GM12878 (cell line): ENCODE measurements at regions not wholly inside any gene's neighbourhood (a gene's known extent, or its start where the extent isn't known, plus 50 kb on each side); places are given as distances from the start of the nearest gene placed in this dataset.

Experiments
- ATAC-seq: fragments of 200-7000 bp; cut with Tn5 transposase; 3 replicates; pipeline ENCODE4 v1.9.1; 2020; ENCODE audit warnings: mild to moderate bottlenecking, moderate library complexity
- BruUV-seq: library from RNA; stranded (reverse); fragments of 400-500 nt; replicated peaks from 2 replicates; lab custom pipeline; 2021; lab: Mats Ljungman, UMichigan
- CTCF ChIA-PET: fragments of 300-600 bp; sonication (Branson Sonifier 250); formaldehyde crosslinking; extraction: SDS; loops from one replicate; lab custom pipeline; 2021; ENCODE audit warnings: inconsistent platforms; lab: Yijun Ruan, JAX
- POLR2A ChIA-PET: fragments of 350-600 bp; formaldehyde crosslinking; extraction: SDS; loops from one replicate; lab custom pipeline; 2021; ENCODE audit warnings: inconsistent platforms; lab: Charles Lee
- RAD21 ChIA-PET: fragments of 300-600 bp; sonication (Branson Sonifier 250); formaldehyde crosslinking; loops from one replicate; lab custom pipeline; 2023; ENCODE audit warnings: antibody characterized with exemption; ENCODE audit not compliant: unreplicated experiment; lab: Charles Lee
- SMC1A ChIA-PET: fragments of 300-600 bp; sonication (Branson Sonifier 250); formaldehyde crosslinking; loops from one replicate; lab custom pipeline; 2023; ENCODE audit not compliant: unreplicated experiment, uncharacterized antibody; lab: Charles Lee
- DNase-seq: peaks from one replicate; pipeline ENCODE4 v3.0.0-alpha.2; 2011; ENCODE audit warnings: low read depth, low spot score
- FAIRE-seq: peaks from 3 replicates; lab custom pipeline; 2011; peaks lifted over from hg19 to GRCh38; lab: Jason Lieb, UNC
- H2AFZ ChIP-seq: 2 replicates; pipeline ENCODE4 v1.6.0; 2011; ENCODE audit warnings: low read depth, low read length, control low read depth; ENCODE audit not compliant: control insufficient read depth
- H3K27ac ChIP-seq: 2 replicates; pipeline ENCODE4 v1.5.1; 2011; ENCODE audit warnings: control low read depth; ENCODE audit not compliant: control insufficient read depth, insufficient read depth
- H3K27me3 ChIP-seq, 2 experiments: replicated peaks in 1 of 2; 2 replicates each; pipeline versions ENCODE4 v1.6.0 to v1.6.1; 2011; ENCODE audit warnings: low read length in 1 of 2; ENCODE audit not compliant: control insufficient read depth in 2 of 2, insufficient read depth in 2 of 2
- H3K36me3 ChIP-seq, 2 experiments: 2 replicates each; pipeline ENCODE4 v1.5.1; 2011; ENCODE audit warnings: low read length in 1 of 2; ENCODE audit not compliant: control insufficient read depth in 2 of 2, insufficient read depth in 2 of 2
- H3K4me1 ChIP-seq: 2 replicates; pipeline ENCODE4 v1.6.1; 2011; ENCODE audit warnings: mild to moderate bottlenecking, low read length, moderate library complexity, mixed read lengths; ENCODE audit not compliant: control insufficient read depth, insufficient read depth
- H3K4me2 ChIP-seq: 2 replicates; pipeline ENCODE4 v1.6.0; 2011; ENCODE audit warnings: control low read depth; ENCODE audit not compliant: control insufficient read depth, insufficient read depth
- H3K4me3 ChIP-seq: fragments of 200-600 bp; sonication (generic); 2 replicates; pipeline ENCODE4 v1.5.1; 2016
- H3K79me2 ChIP-seq: 2 replicates; pipeline ENCODE4 v1.6.0; 2011; ENCODE audit warnings: low read length; ENCODE audit not compliant: control insufficient read depth, insufficient read depth
- H3K9ac ChIP-seq: 2 replicates; pipeline ENCODE4 v1.8.0; 2011; ENCODE audit warnings: low read length, control low read depth, mixed read lengths; ENCODE audit not compliant: control insufficient read depth, insufficient read depth
- H3K9me3 ChIP-seq: replicated peaks from 3 replicates; pipeline ENCODE4 v1.5.1; 2011; ENCODE audit warnings: mild to moderate bottlenecking, low read length; ENCODE audit not compliant: control insufficient read depth, insufficient read depth
- H4K20me1 ChIP-seq: 2 replicates; pipeline ENCODE4 v1.6.0; 2011; ENCODE audit not compliant: control insufficient read depth, insufficient read depth
- CBX3 ChIP-seq: fragments of 200-600 bp; sonication (generic); IDR thresholded peaks from 2 replicates; pipeline ENCODE4 v1.6.1; 2016; ENCODE audit warnings: low read depth, borderline replicate concordance
- CEBPB ChIP-seq, 2 experiments: fragments of 150-350 bp in 1 of 2; IDR thresholded peaks; 2 replicates each; pipeline ENCODE4 v1.6.1; 2012 to 2014; ENCODE audit warnings: low read depth in 2 of 2, low read length in 2 of 2, borderline replicate concordance in 1 of 2, inconsistent platforms in 1 of 2
- CREB1 ChIP-seq: IDR thresholded peaks from 2 replicates; pipeline ENCODE4 v1.6.1; 2012; ENCODE audit warnings: low read depth, mild to moderate bottlenecking, inconsistent platforms
- DPF2 ChIP-seq: fragments of 450-650 bp; IDR thresholded peaks from 2 replicates; pipeline ENCODE4 v1.6.1; 2017; ENCODE audit warnings: mild to moderate bottlenecking
- ETV6 ChIP-seq, 2 experiments: fragments of 450-650 bp in 1 of 2; IDR thresholded peaks in 1 of 2; conservative IDR thresholded peaks in 1 of 2; 2 replicates each; pipeline ENCODE4 v1.6.1; 2014; ENCODE audit warnings: antibody characterized with exemption in 1 of 2, borderline replicate concordance in 1 of 2, low read depth in 1 of 2, mild to moderate bottlenecking in 1 of 2, moderate library complexity in 1 of 2
- JUNB ChIP-seq: IDR thresholded peaks from 2 replicates; pipeline ENCODE4 v1.6.1; 2016; ENCODE audit warnings: antibody characterized with exemption, mild to moderate bottlenecking
- JUND ChIP-seq: IDR thresholded peaks from 2 replicates; pipeline ENCODE4 v1.6.1; 2012; ENCODE audit warnings: low read depth, mild to moderate bottlenecking, low read length, improper control_type of control experiment, moderate library complexity
- MEF2B ChIP-seq: fragments of 450-650 bp; IDR thresholded peaks from 2 replicates; pipeline ENCODE4 v1.6.1; 2018; ENCODE audit warnings: mild to moderate bottlenecking, moderate library complexity; ENCODE audit not compliant: partially characterized antibody, poor library complexity, severe bottlenecking
- MTA3 ChIP-seq: IDR thresholded peaks from 2 replicates; pipeline ENCODE4 v1.6.1; 2012; ENCODE audit warnings: low read length, inconsistent platforms, borderline replicate concordance
- MYC ChIP-seq: IDR thresholded peaks from 2 replicates; pipeline ENCODE4 v1.6.1; 2011; ENCODE audit warnings: mild to moderate bottlenecking, low read length, moderate library complexity, inconsistent platforms; ENCODE audit not compliant: insufficient read depth, insufficient replicate concordance, insufficient read length, severe bottlenecking
- NBN ChIP-seq: fragments of 450-650 bp; IDR thresholded peaks from 2 replicates; pipeline ENCODE4 v1.6.1; 2016
- NFXL1 ChIP-seq: fragments of 450-650 bp; IDR thresholded peaks from 2 replicates; pipeline ENCODE4 v1.6.1; 2017; ENCODE audit warnings: antibody characterized with exemption, mild to moderate bottlenecking, borderline replicate concordance
- RAD51 ChIP-seq: fragments of 450-650 bp; IDR thresholded peaks from 2 replicates; pipeline ENCODE4 v1.6.1; 2016; ENCODE audit warnings: moderate library complexity, mild to moderate bottlenecking, inconsistent platforms
- SMAD5 ChIP-seq: IDR thresholded peaks from 2 replicates; pipeline ENCODE4 v1.6.1; 2016; ENCODE audit warnings: antibody characterized with exemption, low read depth
- SPI1 ChIP-seq: IDR thresholded peaks from 2 replicates; pipeline ENCODE4 v1.6.1; 2011; ENCODE audit warnings: low read depth, mild to moderate bottlenecking, low read length, moderate library complexity, borderline replicate concordance; ENCODE audit not compliant: insufficient read depth
- YY1 ChIP-seq: IDR thresholded peaks from 2 replicates; pipeline ENCODE4 v1.6.1; 2011; ENCODE audit warnings: low read depth, mild to moderate bottlenecking, low read length
- WGBS: methylation state at CpG from one replicate; pipeline ENCODE4 v1.1.6; 2016; ENCODE audit warnings: low lambda C conversion rate; ENCODE audit not compliant: insufficient replicate concordance, insufficient coverage; ENCODE audit errors: missing lambda C conversion rate; 5-methylcytosine and 5-hydroxymethylcytosine counted together
- in situ Hi-C: fragments of 300-500 bp; cut with MboI; formaldehyde crosslinking; loops from 9 replicates; pipeline ENCODE4 v1.14.3; 2018; ENCODE audit warnings: mixed read lengths
- intact Hi-C: fragments of 100-400 bp; cut with micrococcal nuclease; formaldehyde crosslinking; loops from one replicate; pipeline ENCODE4 v1.14.2; 2022; ENCODE audit not compliant: unreplicated experiment
- TF ChIP-seq, protein P1 (sequence below): fragments of 450-650 bp; IDR thresholded peaks from 2 replicates; pipeline ENCODE4 v1.6.1; 2018; ENCODE audit warnings: mild to moderate bottlenecking, low read depth, moderate library complexity; ENCODE audit not compliant: partially characterized antibody
- TF ChIP-seq, protein P2 (sequence below): fragments of 450-650 bp; IDR thresholded peaks from 2 replicates; pipeline ENCODE4 v1.6.1; 2017; ENCODE audit warnings: antibody characterized with exemption, mild to moderate bottlenecking, moderate library complexity

- Histone ChIP-seq H3K27me3 (no peaks in the 10 kb centered on the region), H3K9me3 (no peaks in the 10 kb centered on the region), H3K27ac (no peak overlapping the region), H3K79me2 (no peaks in the 10 kb centered on the region), H3K36me3 (no peaks in the 10 kb centered on the region), H2AFZ (no peak overlapping the region), H3K9ac (no peak overlapping the region), H3K4me1 (no peaks in the 10 kb centered on the region), H3K4me3 (no peak overlapping the region), H4K20me1 (no peaks in the 10 kb centered on the region), H3K4me2 (no peak overlapping the region)
- DNase-seq (no peak), FAIRE-seq (no peak), ATAC-seq (no peak)
- ChIA-PET SMC1A (no interaction called here), CTCF (no interaction called here), POLR2A (no interaction called here), RAD21 (no interaction called here)
- WGBS: 0% methylated on average over 3 of the region's 3 CpGs
- BruUV-seq: no TSS peak
- in situ Hi-C loops: no loop called here
- intact Hi-C loops: no loop called here
- TF ChIP-seq MEF2B: no peak
- TF ChIP-seq, protein P1, sequence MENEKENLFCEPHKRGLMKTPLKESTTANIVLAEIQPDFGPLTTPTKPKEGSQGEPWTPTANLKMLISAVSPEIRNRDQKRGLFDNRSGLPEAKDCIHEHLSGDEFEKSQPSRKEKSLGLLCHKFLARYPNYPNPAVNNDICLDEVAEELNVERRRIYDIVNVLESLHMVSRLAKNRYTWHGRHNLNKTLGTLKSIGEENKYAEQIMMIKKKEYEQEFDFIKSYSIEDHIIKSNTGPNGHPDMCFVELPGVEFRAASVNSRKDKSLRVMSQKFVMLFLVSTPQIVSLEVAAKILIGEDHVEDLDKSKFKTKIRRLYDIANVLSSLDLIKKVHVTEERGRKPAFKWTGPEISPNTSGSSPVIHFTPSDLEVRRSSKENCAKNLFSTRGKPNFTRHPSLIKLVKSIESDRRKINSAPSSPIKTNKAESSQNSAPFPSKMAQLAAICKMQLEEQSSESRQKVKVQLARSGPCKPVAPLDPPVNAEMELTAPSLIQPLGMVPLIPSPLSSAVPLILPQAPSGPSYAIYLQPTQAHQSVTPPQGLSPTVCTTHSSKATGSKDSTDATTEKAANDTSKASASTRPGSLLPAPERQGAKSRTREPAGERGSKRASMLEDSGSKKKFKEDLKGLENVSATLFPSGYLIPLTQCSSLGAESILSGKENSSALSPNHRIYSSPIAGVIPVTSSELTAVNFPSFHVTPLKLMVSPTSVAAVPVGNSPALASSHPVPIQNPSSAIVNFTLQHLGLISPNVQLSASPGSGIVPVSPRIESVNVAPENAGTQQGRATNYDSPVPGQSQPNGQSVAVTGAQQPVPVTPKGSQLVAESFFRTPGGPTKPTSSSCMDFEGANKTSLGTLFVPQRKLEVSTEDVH: no peak
- no peak for TF ChIP-seq NFXL1
- no peak for TF ChIP-seq MTA3
- TF ChIP-seq, protein P2, sequence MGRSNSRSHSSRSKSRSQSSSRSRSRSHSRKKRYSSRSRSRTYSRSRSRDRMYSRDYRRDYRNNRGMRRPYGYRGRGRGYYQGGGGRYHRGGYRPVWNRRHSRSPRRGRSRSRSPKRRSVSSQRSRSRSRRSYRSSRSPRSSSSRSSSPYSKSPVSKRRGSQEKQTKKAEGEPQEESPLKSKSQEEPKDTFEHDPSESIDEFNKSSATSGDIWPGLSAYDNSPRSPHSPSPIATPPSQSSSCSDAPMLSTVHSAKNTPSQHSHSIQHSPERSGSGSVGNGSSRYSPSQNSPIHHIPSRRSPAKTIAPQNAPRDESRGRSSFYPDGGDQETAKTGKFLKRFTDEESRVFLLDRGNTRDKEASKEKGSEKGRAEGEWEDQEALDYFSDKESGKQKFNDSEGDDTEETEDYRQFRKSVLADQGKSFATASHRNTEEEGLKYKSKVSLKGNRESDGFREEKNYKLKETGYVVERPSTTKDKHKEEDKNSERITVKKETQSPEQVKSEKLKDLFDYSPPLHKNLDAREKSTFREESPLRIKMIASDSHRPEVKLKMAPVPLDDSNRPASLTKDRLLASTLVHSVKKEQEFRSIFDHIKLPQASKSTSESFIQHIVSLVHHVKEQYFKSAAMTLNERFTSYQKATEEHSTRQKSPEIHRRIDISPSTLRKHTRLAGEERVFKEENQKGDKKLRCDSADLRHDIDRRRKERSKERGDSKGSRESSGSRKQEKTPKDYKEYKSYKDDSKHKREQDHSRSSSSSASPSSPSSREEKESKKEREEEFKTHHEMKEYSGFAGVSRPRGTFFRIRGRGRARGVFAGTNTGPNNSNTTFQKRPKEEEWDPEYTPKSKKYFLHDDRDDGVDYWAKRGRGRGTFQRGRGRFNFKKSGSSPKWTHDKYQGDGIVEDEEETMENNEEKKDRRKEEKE: no peak
- no peak for TF ChIP-seq JUND
- TF ChIP-seq RAD51: no peak
- TF ChIP-seq JUNB: no peak
- TF ChIP-seq ETV6 (conservative IDR thresholded peaks at IDR 0.05 in 1 of 2, IDR thresholded peaks at IDR 0.05 in 1 of 2; ENCODE audit: borderline replicate concordance in 1 of 2, low read depth in 1 of 2): no peak
- TF ChIP-seq CEBPB (IDR thresholded peaks at IDR 0.05; ENCODE audit: borderline replicate concordance in 1 of 2, low read depth in 2 of 2, low read length in 2 of 2): no peak
- no peak for TF ChIP-seq YY1
- TF ChIP-seq SPI1: no peak
- no peak for TF ChIP-seq MYC
- no peak for TF ChIP-seq CREB1
- no peak for TF ChIP-seq CBX3
- TF ChIP-seq DPF2: no peak
- TF ChIP-seq NBN: no peak
- TF ChIP-seq SMAD5: no peak
These were observed 291.3 kb upstream of the MTNR1B start for GRCh38 chr11:92678008-92678611.
